Right cardiac atrium (tissue), 5 donors: ENCODE measurements at regions not wholly inside any gene's neighbourhood (a gene's known extent, or its start where the extent isn't known, plus 50 kb on each side); places are given as distances from the start of the nearest gene placed in this dataset.
"Not testable (repeated sequence)": the region's sequence is repeated elsewhere in the genome, so short reads cannot be mapped to it uniquely, and the experiment has no call there.

Source experiments
- ATAC-seq, 2 donors: fragments of 200-7000 bp; cut with Tn5 transposase; one replicate each; pipeline versions ENCODE4 v1.8.0 to v1.9.1; 2020; ENCODE audit warnings: moderate library complexity in 2 of 2, mild to moderate bottlenecking in 1 of 2
- DNase-seq, 3 donors: peaks; one replicate each; pipeline ENCODE4 v3.0.0-alpha.2; 2020
- H3K27ac ChIP-seq: one replicate; pipeline ENCODE4 v1.5.1; 2013; ENCODE audit warnings: mild to moderate bottlenecking, low read length, control low read depth, moderate library complexity
- H3K27me3 ChIP-seq: one replicate; pipeline ENCODE4 v1.6.1; 2013; ENCODE audit not compliant: control insufficient read depth, insufficient read depth
- H3K4me1 ChIP-seq: one replicate; pipeline ENCODE4 v1.6.1; 2013; ENCODE audit warnings: low read length; ENCODE audit not compliant: control insufficient read depth, insufficient read depth
- H3K4me3 ChIP-seq: one replicate; pipeline ENCODE4 v1.5.1; 2013; ENCODE audit warnings: low read length, control low read depth
- H3K9me3 ChIP-seq: one replicate; pipeline ENCODE4 v1.6.1; 2013; ENCODE audit warnings: low read length; ENCODE audit not compliant: control insufficient read depth
- WGBS: extraction: QIAGEN DNeasy Blood & Tissue Kit; methylation state at CpG from one replicate; pipeline ENCODE4 v1.1.7; 2013; 5-methylcytosine and 5-hydroxymethylcytosine counted together
- intact Hi-C, 4 donors: fragments of 100-400 bp; cut with DNase I; formaldehyde crosslinking; loops; one replicate each; pipeline versions ENCODE4 v1.11.0 to v1.14.0; 2022 to 2023
- donor health status: healthy with polysubstance abuse.
- donor health status: DM: no; HTN: yes; CAD: no.
- donor health status: DM: no; HTN: no; CAD: no.
- donor health status: DM: no; HTN: yes; CAD: no; lungs with severe emphysema.
- donor health status: DM: yes; HTN: yes; CAD: no.

DNA sequence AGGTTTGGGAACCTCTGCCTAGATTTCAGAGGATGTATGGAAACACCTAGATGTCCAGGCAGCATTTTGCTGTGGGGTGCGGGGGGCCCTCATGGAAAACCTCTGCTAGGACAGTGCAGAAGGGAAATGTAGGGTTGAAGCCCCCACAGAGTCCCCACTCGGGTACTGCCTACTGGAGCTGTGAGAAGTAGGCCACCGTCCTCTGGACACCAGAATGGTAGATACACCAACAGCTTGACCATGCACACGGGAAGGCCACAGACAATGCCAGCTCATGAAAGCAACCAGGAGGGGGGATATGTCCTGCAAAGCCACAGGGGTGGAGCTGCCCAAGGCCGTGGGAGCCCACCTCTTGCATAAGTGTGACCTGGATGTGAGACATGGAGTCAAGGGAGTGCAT, 1336.5 kb downstream of the SPATA31A7 start:
- intact Hi-C loops, ATAC-seq, H3K4me1 ChIP-seq, H3K4me3 ChIP-seq, H3K27ac ChIP-seq, H3K27me3 ChIP-seq, H3K9me3 ChIP-seq: not testable (repeated sequence)
- peak in 1 of 3 donors; percentile 7 for DNase-seq
- WGBS = 75% methylated on average over 5 of the region's 5 CpGs

- H3K27me3 ChIP-seq, H3K27ac ChIP-seq, ATAC-seq, H3K4me1 ChIP-seq, intact Hi-C loops, H3K9me3 ChIP-seq, H3K4me3 ChIP-seq: not testable (repeated sequence)
- peak in 1 of 3 donors; percentile 12 for DNase-seq
- WGBS = 14% methylated on average over 10 of the region's 34 CpGs
Measured at GRCh38 chr9:62532162-62532776, 1342.4 kb downstream of the SPATA31A7 start.

GRCh38 chr9:62532777-62533173, 1342.9 kb downstream of the SPATA31A7 start:
- H3K4me1 ChIP-seq, H3K4me3 ChIP-seq, intact Hi-C loops, H3K27ac ChIP-seq, H3K27me3 ChIP-seq, H3K9me3 ChIP-seq, ATAC-seq: not testable (repeated sequence)
- WGBS = 20% methylated on average over 1 of the region's 16 CpGs
- peak; percentile 7 to 82 (median 76) for DNase-seq

DNA sequence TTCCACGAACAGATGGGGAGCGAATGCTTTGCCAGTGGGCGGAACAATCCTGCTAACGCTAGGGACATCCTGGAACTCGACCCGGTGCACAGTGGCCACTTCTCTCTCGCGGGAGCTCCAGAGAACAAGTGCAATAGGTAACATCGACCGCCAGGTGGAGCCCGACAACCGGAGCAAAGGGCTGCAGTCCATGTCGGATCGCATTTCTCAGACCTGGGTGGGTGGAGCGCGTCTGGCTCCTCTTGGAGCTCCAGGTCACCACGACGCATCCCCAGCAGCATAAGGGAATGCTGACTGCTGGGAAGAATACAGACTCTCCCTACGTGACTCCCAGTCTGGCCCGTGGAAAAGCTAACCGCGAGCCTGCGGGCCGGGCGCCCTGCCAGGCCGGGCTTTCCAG, 1360.7 kb downstream of the SPATA31A7 start:
- intact Hi-C loops, H3K9me3 ChIP-seq, H3K27ac ChIP-seq, H3K4me1 ChIP-seq, H3K27me3 ChIP-seq, H3K4me3 ChIP-seq: not testable (repeated sequence)
- peak in 1 of 2 donors; percentile 47 for ATAC-seq
- 13% methylated on average over 11 of the region's 26 CpGs for WGBS
- DNase-seq = peak in 1 of 3 donors; percentile 28

GRCh38 chr9:62560603-62561002, 1370.8 kb downstream of the SPATA31A7 start:
- ATAC-seq, H3K27me3 ChIP-seq, intact Hi-C loops, H3K4me3 ChIP-seq, H3K4me1 ChIP-seq, H3K9me3 ChIP-seq, H3K27ac ChIP-seq: not testable (repeated sequence)
- WGBS = 68% methylated on average over 3 of the region's 8 CpGs
- DNase-seq = peak in 1 of 3 donors; percentile 12

DNA sequence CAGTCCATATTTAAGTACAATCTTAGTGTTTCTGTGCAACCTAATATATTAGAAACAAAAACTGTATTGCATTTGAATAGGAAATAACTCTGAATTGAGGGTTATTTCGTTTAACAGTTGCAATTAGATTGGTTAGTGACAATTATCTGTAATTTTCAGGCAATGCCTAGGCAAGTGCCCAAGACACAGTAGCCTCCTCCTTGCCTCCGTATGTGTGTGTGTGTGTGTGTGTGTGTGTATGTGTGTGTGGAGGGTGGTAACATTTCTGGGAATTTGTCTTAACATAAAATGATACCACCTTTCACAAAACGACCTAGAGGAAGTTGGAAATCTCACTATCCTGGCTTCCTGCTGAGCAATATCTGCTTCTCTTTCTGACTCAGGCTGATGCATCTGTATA, 1375.3 kb downstream of the SPATA31A7 start:
- H3K27me3 ChIP-seq, H3K9me3 ChIP-seq, DNase-seq, H3K27ac ChIP-seq, H3K4me1 ChIP-seq, intact Hi-C loops, H3K4me3 ChIP-seq, ATAC-seq: not testable (repeated sequence)
- 31% methylated on average over 1 of the region's 3 CpGs for WGBS

- H3K27me3 ChIP-seq, H3K4me3 ChIP-seq, H3K9me3 ChIP-seq, H3K27ac ChIP-seq, intact Hi-C loops, ATAC-seq, DNase-seq, H3K4me1 ChIP-seq: not testable (repeated sequence)
- WGBS = no CpG with 5 or more reads among the region's 4 CpGs
Measured at GRCh38 chr9:62566430-62566829, 1376.6 kb downstream of the SPATA31A7 start.

- H3K27me3 ChIP-seq, H3K27ac ChIP-seq, H3K4me3 ChIP-seq, H3K4me1 ChIP-seq, H3K9me3 ChIP-seq, ATAC-seq, intact Hi-C loops: not testable (repeated sequence)
- DNase-seq = peak in 1 of 3 donors; percentile 0
- WGBS = 49% methylated on average over 4 of the region's 16 CpGs
Measured at GRCh38 chr9:62597128-62597527, 1407.3 kb downstream of the SPATA31A7 start.
